CD1c-positive myeloid dendritic cell (primary cell): ENCODE measurements at regions not wholly inside any gene's neighbourhood (a gene's known extent, or its start where the extent isn't known, plus 50 kb on each side); places are given as distances from the start of the nearest gene placed in this dataset.

Source experiments
- DNase-seq: peaks from one replicate; pipeline ENCODE4 v3.0.0-alpha.2; 2016; ENCODE audit errors: extremely low spot score

DNA sequence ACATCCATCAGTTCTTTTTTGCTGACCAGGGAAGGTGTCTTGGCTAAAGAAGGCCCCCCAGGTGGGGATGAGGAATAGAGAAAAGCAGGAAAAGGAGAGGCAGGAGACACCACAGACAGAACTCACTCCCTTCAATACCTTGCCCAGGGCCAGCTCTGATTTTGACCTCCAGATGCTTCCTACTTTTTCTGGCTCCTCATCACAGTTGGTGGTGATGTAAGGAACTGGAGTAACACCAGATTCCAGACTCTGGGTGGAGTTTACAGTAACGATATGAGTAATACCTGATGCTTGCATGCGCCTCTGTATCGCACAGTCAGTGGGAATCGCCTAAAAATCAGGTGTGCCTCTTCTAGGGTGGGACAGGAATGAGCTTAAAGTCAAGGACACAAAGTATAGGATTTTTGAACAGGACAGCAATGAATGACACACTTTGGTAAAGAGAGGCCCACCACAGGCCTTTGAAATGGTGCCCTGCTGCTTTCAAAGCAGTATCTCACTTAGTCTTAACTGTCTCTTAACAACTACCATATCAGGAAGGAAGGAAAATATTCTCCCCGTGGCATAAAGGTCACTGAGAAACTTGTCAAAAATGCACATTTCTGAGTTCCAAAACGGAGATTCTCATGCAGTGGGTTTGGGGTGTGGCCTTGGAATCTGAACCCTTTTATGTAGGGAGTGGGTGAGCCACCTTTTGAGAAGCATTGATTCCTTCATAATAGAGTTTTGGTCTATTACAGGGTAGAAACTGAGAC, 140.8 kb downstream of the SNX19 start:
- DNase-seq, result no peak

DNA sequence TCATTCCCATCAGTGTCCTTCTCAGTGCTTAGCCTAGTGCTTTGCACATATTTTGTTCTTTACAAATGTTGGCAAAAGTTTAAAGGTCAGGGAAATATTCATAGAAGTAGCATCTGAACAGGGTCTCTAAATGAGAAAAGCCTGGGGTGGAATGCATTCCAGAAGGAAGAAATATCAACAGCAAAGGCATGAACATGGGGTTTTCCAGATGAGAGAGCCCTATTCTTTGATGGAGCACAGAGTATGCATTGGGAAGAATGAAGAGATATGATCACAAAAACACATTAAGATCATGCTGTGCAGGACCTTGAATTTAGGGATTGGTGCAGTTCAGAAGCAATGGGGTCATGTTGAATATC, 140.2 kb downstream of the SNX19 start:
- no peak for DNase-seq

DNA sequence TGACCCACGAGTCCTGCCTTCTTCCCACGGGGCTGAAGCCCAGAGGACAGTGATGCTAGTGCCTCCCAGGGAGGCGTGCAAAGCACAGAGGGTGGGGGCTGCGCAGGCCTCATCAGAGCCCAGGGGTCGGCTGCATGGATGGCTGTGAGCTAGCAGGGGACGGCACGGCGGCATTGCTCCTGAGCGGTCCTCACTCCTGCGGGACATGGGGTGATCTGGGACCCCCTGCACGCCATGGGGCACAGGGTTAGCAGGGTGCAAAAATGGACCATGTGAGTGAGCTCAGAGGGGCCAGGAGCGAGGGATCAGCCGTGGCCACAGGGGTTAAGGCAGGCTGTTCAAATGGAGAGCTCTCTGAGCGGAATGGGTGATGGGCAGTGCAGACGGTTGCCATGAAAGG, 138.3 kb downstream of the SNX19 start:
- DNase-seq, result no peak

DNA sequence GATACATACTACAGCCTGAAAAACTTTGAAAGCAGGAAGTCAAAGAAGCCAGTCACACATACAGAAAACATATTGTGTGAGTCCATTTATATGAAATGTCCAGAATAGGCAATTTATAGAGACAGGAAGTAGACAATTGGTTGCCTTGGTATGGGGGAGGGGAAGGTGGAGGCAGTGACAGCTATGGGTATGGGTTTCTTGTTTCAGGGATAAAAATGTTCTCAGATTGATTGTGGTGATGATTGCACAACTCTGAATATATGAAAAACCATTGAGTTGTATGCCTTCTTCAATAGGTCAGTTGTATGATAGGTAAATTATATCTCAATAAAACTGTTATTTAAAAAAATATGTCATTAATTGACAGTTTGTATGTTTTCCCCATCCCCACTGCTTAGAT, 137.6 kb downstream of the SNX19 start:
- DNase-seq, result no peak

DNA sequence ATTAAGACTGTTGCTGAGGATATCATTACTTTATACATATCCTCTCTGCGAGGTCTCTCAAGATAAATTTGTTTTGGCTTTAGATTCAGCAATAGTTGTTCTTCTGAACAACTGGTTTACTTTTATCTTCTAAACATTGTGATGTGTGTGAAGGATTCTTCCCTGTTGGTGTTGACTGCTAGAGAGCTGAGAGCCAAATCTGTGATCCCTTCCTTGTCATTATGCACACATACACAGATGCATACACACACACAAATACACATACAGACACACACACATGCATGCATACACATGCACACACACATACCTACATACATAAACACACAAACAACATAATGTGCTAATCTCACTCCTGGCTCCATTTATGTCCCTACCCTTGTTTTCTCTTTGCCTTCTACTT, 137.0 kb downstream of the SNX19 start:
- no peak for DNase-seq

DNA sequence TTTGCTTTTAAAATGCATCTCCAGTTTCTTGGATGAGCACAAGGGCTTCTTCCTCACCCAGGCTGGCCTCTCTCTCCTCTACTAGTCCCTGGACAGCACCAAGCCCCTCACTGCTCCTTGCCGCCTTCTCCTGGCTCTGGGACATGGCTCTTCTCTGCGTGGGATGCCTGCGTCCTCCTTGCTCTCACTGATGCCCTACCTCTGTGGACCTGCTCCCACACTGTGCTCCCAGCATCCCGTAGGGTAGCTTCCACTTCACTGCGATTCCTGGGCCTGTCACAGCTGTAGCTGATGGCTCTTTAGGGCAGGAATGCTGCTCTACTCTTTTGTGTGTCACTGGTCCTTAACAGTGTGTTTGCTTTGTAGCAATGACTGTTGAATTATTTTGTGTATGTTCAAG, 136.3 kb downstream of the SNX19 start:
- DNase-seq, result no peak

DNA sequence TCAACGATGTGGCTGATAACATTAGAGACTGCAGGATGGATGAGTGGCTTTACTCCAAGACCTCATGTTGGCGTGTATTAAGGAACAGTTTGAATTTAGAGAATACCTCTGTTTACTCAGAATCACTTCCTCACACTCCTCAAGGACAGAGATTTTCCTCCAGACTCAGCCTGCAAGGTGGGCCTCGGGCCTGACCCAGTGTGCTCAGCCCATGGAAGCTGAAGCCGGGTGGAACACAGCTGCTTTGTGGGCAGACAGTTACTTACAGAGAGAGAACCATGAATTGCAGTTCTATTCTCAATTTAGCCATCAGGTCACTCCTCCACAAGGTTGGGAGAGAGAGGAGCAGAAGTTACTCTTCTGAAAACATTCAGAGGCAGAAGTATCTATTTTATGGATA, 135.8 kb downstream of the SNX19 start:
- DNase-seq, result no peak

DNA sequence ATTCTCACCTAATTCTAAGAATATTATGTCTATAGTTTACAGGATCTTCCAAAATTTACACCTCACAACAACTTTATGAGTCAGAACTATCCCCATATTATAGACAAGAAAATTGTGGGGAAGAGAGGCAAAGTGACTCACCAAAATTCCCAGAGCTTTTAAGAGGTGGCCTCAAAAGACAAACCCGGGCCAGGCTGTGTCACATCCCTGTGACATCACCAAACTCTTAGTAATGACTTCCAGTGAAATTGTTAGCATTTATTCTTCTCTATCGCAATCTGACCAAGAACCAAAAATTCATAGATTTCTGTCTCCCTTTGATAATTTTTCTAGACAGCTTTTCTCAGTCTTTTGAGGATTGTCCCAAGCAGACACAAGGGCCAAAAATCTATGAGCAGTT, 134.3 kb downstream of the SNX19 start:
- no peak for DNase-seq

DNA sequence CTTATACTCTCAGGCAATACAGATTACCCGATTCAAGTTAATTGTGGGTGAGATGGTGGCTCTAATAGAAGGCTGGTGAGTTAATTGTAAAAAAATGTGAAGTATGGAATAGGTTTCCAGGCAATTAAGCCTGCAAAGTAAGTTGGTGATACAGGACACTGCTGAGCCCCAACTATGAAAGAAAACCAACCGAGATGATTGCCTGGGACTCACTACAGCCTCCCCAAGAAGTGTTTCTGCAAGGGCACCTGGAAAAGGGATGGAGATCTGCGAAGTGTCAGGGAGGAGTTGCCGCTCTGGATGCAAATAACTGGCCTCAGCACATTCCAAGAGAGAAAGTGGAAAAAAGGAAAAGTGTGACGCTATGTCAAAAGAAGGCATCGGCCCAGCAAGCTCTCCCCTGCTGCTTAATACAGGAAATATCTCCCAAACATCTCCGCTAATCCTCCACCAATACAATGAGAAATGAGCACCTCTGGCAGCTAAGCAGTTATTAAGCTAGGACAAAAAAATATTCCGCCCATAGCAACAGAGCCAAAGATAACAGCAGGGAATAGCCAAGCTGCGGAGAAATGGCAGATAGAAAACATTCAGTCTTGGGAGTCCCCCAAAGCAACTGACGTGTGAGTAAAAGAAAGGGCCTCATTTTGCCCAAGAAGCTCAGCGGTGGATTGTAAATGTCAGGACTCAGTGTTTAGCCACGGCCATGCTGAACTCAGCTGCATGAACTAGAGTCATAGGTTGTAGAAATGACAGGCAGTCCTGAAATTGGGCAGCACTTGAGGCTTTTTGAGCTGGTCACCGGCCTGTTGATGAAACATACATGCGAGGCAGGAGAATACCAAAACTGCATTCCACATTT, 133.7 kb downstream of the SNX19 start:
- no peak for DNase-seq

DNA sequence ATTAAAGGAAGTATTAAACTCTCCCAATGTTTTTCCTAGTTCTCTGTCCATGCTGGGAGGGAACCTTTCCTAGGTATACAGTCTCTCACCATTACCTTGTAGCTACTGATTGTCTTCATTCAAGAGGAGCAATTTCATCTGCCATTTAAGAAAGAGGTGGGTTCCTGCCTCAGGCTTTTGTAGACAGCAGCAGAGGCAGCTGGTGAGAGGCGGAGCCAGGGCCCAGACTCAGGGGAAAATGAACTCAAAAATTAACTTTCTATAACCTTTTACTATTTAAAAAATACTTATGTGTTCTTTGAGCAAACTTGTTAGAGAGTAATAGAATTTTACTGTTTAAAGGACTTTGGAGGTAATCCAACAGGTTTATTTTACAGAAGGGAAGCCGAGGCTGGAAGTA, 133.0 kb downstream of the SNX19 start:
- DNase-seq, result no peak

DNA sequence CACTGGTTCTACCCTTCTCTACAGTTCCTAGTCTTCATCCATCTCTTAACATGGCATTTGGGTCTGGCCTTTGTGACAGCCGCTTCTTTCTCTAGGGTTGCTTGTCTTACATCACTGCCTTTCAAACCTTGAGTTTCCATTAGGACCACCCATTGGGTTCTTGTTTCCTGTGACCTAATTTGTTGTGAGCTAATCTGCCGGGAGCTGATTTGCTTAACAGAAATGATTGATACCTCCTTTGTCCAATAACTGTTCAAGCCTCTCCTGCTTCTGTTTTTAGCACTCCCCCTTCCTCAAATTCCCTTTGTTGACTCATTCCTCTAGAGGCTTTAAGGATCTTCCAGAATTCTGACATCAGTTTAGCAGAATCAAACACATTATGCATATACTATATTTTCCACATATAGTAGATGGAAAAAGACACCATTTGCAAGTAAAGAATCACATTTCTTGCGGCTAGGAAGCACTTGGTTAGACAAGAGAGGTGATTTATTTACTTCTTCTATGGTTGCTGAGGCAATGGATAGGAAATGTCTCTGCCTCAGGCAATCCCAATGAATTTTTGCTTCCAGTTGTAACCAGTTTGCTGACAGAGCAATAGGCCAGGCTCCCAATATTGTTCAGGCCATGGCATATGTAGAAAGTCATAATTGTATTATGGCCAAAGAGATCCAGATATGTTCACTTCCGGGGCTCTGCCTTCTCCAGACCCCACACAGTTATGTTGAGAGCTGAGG, 130.7 kb downstream of the SNX19 start:
- DNase-seq, result no peak

DNA sequence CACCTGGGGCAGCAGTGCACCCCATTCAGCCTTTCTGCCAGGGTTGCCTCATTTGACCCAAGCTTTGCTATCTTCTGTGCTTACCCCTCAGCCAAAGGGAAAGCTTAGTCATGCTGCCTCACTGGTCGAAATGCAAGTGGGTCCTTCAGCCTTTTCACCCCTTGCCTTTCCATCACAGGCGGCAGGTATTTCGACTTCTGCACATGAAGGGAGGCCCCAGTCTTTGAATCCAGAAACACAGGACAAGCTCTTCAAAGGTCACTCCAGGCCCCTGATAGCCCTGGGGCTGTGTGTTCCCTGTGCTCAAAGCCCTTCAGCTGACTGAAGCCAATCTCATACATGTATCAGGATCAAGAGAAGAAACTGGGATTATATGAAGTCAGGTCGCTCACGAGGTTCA, 129.7 kb downstream of the SNX19 start:
- DNase-seq, result no peak

DNA sequence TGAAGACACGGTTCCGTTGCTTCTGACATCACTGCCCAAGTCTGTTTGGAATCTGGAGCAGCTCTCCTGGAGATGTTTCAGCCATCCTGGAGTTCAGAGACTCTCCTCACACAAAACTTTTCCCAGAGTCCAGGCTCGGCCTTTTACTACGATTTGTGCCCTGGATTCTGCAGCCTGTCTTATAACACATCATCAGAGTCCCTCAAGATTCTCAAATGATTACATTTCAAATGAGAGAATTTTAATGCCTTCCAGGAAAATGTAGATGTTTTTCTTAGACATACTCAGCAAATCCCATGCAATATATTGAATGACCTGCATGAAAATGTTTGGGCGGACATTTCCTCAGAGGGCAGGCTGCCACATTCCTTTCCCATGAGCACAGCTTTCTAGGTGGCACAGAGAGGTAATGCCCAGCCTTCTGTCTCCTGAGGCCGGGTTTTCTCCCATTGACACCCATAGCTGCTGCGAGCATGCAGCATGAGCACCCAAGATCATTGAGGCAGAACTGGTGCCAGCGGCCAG, 129.1 kb downstream of the SNX19 start:
- no peak for DNase-seq

DNA sequence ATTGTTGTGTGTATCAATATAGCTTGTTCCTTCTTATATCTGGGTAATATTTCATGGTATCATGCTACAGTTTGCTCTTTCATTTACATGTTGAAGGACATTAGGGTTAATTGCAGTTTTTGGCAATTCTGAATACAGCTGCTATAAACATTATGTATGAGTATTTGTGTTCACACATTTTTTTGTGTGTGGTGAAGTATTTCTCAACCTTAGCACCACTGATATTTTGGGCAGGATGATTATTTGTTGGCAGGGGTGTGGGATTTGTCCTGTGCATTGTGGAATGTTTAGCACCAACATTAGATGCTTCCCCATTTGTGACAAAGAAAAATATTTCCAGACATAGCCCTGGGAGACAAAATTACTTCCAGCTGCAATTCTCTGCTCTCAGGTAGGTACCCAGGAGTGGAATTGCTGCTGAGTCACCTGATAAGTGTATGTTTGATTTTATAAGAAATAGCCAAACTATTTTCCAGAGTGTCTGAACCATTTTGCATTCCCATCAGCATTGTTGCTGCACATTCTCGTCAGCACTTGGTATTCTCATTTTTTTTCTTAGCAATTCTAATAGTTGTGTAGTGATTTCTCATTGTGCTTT, 128.2 kb downstream of the SNX19 start:
- no peak for DNase-seq

DNA sequence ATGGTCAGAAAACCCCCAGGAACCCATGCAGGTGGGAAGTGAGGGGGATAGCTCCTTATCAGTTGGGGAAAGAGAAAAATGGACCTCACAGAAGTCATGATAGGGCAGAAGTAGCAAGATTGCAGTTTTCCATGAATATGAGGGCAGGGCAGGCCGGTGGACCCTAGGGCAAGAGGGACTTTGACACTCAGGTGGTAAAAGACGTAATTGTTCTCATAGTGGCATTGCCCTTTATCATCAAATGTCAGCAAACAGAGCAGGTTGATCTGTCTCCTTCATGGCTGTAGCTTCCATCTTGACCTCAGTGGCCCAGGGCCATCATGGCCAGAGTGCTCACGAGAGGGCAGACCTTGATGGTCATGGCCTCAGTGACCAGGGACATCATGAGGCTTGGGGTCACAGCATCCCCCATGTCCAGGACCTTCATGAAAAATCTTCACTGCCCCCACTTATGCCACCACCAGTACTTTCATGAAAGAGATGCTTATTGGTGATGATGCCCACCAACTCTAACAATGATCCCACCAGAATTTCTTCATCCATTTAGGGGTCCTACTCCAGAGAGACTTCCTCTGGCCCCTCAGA, 127.1 kb downstream of the SNX19 start:
- no peak for DNase-seq

DNA sequence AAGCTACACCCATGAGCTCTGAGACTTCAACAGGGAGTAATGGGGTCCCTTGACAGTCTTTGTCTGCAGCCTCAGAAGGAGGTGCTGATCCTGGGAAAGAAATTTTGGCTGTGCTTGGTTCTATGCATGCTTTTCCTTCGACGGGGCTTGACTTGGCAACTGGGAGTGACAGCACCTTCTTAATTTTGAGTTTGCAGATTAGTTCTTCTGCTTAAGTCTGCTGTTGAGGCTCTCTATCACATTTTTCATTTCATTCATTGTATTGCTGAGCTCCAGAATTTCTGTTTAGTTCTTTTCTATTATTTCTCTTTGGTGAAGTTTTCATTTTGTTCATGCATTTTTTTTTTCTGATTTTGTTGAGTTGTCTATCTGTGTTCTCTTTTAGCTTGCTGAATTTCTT, 125.6 kb downstream of the SNX19 start:
- no peak for DNase-seq

DNA sequence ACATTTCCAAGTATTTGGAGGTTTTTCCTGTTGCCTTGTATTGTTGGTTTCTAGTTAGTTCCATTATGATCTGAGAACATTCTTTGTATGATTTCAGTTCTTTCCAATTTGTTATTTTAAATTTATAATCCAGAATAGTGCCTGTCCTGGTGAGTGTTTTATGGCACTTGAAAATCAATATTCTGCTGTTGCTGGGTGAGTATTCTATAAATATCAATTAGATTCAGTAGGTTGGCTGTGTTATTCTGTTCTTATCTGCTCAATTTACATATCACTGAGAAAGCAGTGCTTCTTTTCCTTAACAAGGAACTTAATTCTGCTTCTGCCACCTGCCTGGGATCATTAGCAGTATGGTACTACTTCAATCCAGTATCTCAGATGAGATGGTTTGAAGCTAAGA, 123.5 kb downstream of the SNX19 start:
- DNase-seq, result no peak

DNA sequence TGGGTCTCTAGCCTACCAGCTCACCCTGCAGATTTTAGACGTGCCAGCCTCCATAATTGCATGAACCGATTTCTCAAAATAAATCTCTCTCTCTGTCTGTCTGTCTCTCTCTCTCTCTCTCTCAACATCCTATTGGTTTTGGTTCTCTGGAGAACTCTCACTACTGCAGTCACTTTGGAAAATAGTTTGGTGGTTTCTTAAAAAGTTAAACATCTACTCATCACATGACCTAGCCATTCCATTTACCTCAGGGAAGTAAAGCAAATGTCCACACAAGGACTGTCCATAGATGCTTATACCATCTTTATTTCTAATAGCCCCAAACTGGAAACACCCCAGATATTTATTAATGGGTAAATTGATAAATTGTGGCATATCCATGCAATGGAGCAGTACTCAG, 119.5 kb downstream of the SNX19 start:
- DNase-seq, result no peak

DNA sequence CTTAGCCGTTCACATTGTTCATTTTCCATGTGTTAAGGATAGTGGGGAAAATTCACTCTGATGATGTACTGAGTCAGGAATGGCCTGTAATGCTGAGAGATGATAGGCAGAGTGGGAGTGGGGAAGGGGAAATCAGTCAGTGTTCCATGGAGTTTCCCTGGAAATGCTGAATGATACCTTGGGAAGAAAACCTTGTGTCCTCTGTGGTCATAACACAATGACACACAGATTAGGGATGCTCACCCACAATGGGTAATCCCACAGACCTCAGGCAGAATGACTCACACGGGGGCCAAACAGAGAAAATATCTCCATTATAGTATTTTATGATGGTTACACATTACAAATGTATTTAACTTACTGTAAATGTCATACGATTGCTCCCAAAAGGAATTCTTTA, 118.0 kb downstream of the SNX19 start:
- DNase-seq, result no peak

DNA sequence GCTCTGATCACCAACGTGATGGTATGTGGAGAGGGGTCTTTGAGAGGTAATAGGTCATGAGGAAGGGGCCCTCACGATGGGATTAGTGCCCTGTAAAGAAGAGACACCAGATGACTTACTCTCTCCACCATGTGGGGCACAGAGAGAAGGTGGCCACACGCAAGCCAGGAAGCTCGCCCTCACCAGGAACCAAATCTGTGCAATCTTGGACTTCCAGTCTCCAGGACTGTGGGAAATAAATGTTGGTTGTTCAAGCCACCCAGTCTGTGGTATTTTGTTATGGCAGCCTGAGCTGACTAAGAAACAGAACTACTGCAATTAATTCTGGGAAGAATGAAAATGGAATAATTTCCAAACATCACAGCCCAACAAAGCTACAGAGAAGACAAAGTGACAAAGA, 117.5 kb downstream of the SNX19 start:
- DNase-seq, result no peak

DNA sequence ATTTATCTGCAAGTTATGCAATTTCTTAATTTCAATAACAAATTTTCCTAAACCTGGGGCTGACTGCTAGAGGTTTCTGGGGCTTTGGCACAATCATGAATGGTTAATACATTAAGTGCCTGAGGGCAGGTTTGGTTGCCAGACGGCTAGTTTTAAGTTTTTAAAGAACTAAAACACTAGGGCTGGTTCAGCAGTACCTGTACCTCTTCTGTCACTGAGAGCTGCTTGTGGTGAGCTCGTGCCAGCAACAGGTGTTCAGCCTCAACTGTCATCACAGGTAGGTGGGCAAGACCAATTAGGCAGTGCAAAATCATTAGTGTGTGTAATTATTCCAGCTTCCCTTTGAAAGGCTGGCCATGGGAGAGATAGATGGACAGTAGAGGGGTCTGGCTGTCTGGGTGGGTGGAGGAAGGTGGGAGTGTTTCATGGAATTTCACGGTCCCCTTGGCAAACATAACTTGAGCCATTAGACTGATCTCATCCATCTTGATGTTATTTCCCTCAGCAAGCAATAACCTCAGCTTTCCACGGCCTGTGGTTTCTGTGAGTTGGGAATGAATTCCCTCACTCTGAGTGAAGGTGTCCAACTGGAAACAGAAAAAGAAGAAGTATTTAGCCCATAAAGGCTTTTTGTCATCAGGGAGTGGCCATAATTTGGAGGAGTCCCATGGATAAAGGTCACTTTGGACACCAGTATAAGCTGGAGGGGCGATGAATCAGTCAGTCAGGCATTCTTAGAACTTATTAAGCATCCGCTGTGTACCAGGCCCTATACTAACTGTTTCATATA, 114.8 kb downstream of the SNX19 start:
- no peak for DNase-seq
